ENCODE measurements at regions not wholly inside any gene's neighbourhood (a gene's known extent, or its start where the extent isn't known, plus 50 kb on each side); places are given as distances from the start of the nearest gene placed in this dataset.

DNA sequence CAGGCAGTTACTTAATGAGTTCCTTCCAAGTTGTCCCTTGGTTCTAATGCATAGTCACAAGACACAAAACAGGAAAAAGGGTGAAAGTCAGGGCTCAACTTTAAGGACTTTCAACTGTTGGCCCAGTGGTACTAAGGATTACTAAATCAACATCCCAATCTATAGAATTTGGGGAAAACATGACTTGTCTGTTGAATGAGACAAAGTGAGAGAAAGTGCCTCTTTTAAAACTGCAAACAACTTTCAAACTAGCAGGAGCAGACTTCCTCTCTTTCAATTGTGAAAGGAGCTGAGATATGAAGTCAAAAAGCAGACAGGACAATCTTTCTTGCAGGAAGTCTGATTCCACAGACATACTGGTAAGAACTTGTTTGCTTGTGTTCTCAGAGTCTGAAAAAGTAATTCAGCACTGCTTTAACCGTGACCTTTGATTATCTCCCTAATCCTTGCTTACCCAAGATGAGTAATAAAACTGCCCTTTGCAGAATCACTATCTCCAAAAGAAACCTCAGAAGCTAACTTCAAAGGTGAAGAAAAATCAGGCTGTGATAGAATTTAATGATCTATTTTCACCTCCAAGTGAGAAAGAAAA is 960.7 kb upstream of the RAG2 start:
- DNase-seq = no peak

DNA sequence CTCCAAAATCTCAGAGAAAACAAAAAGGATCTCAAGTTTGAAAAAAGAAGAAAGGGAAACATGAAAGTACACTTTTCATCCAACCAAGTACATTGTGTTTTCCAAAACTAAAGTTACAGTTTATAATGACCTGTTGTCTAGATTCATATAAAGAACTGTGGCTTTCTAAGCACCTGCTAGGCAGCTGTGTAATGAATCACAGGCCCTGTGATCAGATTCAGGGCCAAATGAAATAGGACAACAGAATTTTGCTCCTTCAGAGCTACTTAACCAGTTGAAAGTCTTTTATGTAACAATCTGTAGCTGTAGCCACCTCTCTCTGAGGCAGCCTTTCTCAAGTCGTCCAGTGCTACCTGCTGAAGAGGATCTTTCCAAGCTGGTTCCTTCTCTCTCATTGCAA is 960.0 kb upstream of the RAG2 start:
- DNase-seq = no peak

GRCh38 chr11:37552284-37552683 is 954.2 kb upstream of the RAG2 start:
- no peak for DNase-seq

DNA sequence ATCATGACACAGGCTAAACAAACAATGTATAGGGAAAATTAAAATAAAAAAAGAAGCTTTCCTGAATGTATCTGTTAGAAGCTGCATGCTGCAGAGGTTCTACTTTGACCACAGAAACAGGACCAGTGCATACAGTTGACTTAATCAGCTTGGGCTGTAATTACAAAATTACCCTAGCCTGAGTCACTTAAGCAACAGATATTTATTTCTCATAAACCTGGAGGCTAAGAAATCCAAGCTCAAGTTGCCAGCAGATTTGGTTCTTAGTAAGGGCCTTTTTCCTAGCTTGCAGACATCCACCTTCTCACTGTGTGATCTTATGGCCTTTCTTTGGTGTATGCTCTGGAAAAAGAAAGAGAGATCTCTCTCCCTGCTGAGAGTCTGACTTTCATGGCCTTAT is 946.5 kb upstream of the RAG2 start:
- DNase-seq = no peak

DNA sequence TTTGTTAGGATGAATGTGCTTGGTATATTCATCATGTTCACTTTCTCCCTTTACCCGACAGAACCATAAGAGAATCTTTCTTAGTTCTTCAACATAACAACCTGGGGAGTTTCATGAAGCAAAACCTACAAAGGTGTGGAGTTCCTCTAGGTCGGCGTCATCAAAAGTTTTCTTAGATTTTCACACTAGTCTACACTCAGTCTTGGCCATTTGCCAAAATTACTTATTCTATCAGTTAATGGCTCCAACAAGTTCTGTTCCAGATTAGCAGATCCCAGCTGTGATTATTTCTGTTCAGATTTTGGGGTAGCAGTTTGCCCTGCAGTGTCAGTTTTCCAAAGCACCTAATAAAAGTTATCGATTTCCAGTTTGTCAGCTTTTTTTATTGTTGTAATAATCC is 935.8 kb upstream of the RAG2 start:
- DNase-seq = no peak

DNA sequence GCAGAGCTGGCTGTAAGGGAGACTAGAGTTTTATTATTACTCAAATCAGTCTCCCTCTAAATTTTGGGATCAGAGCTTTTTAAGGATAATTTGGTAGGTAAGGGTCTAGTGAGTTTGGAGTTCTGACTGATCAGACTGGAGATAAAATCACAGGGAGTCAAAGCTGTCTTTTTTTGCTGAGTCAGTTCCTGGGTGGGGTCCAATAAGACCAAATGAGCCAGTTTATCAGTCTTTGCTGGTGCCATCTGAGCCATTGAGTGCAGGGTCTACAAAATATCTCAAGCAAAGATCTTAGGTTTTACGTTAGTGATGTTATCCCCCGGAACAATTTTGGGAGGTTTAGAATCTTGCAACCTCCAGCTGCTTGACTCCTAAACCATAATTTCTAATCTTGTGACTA is 935.1 kb upstream of the RAG2 start:
- DNase-seq = no peak

DNA sequence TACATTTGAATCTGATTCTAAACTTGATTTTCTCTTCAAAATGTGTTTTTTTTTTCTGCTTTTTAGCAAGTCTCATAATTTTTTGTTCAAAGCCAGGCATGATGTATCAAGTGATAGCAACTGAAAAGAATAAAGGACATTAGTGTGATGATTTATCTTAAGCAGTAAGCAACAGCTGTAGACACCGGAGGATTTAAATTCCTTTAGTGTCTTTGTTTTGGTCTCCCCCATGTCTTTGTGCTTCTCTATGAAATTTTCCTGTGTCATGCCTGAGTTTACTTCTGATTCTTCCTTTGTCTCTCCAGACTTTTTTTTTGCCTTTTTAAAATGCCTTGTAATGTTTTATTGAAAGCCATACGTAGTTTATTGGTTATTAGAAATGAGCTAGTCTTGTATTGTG is 934.2 kb upstream of the RAG2 start:
- DNase-seq = no peak

DNA sequence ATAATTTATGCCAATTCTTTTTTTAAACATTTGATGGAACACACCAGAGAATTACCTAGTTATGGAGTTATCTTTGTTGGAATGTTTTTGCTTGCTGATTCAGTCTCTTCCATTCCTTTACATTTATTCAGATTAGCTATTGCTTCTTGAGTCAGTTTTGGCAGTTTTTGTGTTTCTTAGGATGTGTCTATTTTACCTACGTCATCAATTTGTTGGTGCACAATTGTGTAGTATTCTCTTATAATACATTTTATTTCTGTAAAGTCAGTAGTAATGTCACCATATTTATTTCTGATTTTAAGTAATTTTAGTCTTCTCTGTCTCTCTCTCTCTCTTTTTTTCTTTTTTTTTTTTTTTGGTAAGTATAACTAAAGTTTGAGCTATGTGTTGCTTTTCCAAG is 929.5 kb upstream of the RAG2 start:
- no peak for DNase-seq

GRCh38 chr11:37525336-37525735 is 927.3 kb upstream of the RAG2 start:
- no peak for DNase-seq

DNA sequence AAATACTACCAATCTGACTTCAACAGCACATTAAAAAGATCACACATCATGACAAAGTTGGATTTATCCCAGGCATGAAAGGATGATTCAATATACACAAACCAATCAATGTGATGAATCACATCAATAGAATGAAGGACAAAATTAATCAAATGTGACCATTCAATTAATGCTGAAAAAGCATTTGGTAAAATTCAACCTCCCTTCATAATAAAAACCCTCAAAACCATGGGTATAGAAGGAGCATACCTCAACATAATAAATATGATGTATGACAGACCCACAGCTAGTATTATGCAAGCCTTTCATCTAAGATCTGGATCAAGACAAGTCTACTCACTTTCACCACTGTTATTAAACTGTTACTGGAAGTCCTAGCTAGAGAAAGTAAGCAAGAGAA is 921.7 kb upstream of the RAG2 start:
- no peak for DNase-seq

DNA sequence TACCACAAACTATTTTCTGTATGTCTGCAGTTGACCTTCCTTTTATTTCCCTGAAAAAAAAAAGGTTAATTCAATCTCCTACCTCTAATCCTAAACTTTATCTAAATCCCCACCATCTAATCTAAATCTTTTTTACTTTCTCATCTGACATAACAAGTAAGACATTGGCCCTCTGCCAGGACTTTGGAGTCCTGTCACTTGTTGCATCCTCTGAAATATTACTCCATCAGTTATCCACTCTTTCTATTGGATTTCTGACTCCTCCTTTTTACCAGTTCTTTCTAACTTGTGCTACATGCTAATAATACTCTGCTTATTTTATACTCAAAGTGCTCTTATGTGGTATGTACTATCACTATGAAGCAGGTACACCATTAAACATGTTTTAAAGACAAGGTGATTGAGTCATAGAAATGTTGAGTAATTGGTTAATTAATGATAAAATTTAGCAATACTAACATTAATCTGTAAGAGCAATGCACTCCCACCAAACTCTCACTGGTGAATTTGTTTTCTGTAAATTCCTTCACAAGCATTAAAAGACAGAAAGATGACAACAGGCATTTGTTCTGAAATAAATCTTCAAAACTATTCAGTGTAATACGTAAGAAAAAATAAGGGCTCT is 914.2 kb upstream of the RAG2 start:
- no peak for DNase-seq

DNA sequence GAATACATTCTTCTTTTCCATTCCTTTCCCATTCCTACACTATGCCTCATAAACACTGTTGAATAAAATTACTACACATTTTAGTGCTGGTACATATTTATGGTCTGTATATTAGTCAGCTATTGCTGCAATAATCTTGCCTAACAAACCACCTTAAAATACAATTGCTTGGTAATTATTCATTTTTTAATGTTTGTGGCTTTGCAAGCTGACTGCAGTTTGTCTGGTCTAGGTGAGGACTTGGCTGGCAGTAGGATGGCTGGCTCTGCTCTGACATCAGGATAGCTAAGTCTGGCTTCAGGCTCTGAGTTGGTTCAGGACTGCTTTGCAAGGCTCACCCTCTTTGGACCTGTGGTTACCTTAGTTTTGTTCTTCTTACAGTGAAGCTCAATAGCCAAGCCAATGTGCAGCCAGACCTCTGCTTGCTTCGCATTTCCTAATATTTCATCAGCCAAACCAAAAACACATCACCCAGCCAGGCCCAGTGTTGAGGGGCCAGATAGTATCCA is 913.4 kb upstream of the RAG2 start:
- DNase-seq = no peak

DNA sequence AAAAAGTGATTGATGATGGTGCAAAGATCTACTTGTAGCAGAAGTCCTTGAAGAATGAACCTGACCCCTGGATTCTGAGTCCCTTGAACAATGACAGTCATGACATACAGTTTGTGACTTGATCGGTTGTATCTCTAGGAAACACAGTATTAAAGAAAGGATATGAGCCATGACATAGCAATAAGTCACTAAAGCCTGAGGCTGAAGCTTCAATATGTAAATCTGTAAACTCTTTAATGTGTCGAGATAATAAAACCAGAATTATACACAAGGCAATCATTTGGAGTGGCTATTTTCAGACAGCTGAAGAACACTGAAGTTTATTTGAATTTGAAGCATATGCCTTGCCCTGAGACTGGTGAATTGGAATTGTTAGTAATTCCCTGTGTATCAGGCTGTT is 911.5 kb upstream of the RAG2 start:
- DNase-seq = no peak

- no peak for DNase-seq
Measured at GRCh38 chr11:37506531-37506930, 908.5 kb upstream of the RAG2 start.

DNA sequence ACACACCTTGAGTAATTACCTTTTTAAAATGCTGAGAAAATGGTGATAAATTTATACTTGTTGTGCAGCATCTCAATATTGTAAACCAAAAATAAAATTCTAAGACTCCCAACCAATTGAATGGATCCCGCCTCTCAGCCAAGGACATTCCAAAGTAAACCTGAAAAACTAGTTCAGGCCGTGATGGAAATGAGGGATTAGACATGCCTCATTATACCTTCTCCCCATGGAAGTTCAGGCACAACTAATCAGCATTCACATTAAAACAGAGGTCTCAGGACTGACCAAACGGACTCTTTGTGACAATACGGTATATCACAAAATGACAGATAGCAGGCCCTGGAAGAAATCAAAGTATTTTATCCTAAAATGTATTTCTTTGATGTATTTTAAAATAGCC is 907.4 kb upstream of the RAG2 start:
- DNase-seq = no peak

- no peak for DNase-seq
Measured at GRCh38 chr11:37504921-37505320, 906.9 kb upstream of the RAG2 start.

DNA sequence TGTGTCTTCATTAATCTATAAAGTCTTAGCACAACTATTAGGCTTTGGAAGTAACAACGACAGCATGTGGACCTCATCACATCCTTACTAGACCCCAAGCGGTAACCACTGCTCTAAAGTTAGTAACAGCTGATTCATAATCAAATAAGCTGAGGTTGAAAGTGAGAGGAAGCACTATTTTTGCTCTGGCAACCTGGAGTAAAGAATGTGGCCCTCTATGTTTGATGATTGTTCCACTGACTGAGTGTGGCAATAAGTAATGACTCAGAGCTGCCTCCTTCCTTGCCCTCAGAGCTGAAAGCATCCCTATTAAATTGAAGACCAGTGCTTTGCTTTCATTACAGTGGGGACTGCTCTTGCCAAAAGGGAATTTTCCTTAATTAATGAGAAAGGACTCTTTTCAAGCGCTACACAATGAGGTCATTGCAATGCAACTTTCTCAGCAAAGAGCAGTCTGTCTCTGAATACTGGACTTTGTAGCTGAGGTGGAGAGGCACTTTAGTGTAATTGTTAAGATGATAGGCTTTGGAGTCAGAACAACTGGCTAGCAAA is 906.1 kb upstream of the RAG2 start:
- no peak for DNase-seq

DNA sequence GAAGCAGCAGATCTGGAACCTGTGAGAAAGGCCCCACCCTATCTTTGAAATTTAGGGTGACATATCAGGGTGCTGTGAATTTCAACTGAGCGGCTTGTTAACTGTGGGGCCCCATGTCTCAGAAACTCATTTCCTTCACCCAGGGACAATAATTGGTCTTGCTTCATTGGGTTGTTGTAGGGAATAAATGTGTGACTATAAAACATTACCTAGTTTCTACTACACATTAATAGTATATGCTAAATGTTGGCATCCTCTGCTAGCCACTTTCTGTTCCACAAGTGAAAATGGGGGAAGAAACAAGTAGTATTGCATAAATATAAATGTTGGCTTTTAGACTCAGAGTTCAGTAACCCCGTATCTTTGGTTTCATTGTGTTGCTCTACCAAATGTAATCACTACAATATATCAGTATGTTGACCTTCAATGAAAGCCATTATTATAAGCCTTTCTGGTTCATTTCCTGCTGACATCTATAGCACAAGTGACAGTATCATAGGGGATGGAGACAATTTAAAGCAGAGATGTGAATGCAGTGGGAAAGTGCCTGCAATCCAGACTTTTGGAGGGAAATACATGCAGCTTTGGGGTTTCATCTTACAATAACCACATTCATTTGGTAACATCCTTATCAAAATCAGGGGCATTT is 905.5 kb upstream of the RAG2 start:
- DNase-seq = no peak

DNA sequence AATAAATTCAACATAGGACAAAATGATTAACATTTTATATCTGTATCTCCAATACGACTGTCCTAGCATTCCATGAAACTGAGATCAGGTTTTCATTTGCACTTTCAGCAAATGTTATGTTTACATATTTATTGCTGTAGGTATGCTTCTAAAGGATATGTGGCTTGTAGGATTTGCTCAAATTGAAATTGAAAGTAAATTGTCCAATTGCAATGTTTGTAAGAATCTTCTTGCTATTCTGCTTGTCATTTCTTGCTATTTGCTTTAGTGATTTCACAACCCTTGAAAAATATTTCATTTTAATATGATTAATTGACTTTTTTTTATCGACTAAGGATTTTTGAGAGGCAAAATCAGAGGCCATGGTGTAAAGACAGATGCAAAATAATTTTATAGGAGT is 904.2 kb upstream of the RAG2 start:
- DNase-seq = no peak

GRCh38 chr11:37500425-37500824 is 902.4 kb upstream of the RAG2 start:
- DNase-seq = no peak

GRCh38 chr11:37497326-37497725 is 899.3 kb upstream of the RAG2 start:
- no peak for DNase-seq

DNA sequence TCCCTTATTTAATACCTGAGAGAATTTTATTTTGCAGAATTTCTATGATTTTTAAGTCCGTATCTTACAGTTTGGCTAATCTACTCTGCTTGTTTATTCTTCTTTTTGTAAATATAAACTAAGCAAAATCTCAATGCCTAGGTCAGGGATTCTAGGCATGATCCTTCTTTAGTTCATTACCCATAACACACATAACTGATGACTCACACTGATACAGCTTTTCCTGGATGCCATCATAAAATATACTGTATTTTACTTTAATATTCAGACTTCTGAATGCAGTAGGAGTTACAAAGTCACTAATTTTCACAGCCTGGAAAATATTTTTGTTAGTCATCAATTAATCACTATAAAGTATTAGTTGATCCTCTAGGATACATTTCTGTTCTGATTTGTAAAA is 898.2 kb upstream of the RAG2 start:
- DNase-seq = no peak

- DNase-seq = no peak
Measured at GRCh38 chr11:37484298-37484697, 886.3 kb upstream of the RAG2 start.

DNA sequence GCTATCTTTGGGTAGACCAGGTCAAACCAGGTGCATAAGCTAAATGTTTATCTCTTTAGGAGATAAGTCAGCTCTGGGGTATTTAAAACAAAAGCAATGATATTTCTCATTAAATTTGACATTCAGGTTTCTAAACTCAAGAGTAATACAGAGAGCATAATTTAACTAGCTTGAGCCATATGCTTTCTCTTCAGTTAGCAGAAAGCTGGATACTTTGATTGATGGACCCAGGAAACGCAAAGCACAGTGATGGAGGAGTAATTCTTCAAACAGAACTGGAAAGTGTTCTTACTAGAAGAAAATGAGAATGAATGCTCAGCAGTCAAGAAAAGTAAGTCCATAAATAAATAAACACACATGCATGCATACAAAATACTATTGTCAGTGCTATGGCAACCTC is 885.7 kb upstream of the RAG2 start:
- no peak for DNase-seq
